ENCODE measurements at regions not wholly inside any gene's neighbourhood (a gene's known extent, or its start where the extent isn't known, plus 50 kb on each side); places are given as distances from the start of the nearest gene placed in this dataset.
"Not testable (repeated sequence)": the region's sequence is repeated elsewhere in the genome, so short reads cannot be mapped to it uniquely, and the experiment has no call there.

DNA sequence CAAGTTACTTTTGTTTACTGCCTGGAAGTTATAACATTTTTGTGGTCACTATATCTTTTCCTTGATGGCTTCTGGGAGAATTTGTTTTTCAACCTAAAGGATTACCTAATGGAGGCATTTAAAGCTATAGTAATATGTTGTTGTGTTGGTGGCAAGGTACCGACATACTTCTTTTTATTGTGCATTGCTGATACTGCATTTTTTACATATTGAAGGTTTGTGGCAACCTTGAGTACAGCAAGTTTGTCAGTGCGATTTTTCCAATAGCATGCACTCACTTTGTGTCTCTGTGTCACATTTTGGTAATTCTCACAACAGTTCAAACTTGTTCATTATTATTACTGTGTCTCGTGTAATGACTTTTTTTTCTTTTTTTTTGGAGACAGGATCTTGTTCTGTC is 246.3 kb downstream of the LRRC70 start:
- DNase-seq, result no peak

DNA sequence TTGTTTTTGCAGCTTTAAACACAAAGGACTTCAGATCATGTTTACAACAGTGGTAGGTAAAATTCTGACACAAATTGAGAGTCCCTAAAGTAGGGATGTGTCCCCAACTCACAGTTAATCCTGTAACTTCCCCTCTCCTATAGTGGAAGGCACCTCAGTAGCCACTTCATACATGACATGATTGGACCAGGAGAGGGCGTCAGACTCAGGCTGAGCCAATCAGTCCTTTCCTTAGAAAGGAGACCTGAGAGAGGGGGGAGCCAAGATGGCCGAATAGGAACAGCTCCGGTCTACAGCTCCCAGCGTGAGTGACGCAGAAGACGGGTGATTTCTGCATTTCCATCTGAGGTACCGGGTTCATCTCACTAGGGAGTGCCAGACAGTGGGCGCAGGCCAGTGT is 238.4 kb downstream of the LRRC70 start:
- not testable (repeated sequence) for DNase-seq

GRCh38 chr5:62814991-62815390 is 236.4 kb downstream of the LRRC70 start:
- no peak for DNase-seq

GRCh38 chr5:62812621-62813255 is 234.1 kb downstream of the LRRC70 start:
- no peak for DNase-seq

GRCh38 chr5:62804819-62805218 is 226.2 kb downstream of the LRRC70 start:
- not testable (repeated sequence) for DNase-seq

DNA sequence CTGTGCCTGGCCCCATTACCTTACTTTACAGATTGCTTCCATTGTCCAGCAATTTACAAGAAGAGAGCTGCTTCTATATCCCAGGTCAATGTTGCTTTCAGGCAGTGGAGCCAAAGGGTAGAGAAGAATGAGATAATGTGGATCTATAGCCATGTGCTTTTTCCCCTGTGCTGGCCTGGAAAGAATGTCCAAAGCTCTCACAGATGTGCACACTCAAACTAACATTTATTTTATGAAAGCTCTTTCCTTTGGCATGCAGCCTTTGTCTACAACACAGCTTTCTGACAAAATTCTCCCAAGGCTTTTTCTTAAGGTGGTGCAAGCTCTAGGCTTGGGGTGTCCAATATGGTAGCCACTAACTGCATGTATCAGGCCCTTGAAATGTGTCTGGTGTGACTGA is 217.3 kb downstream of the LRRC70 start:
- DNase-seq, result no peak

DNA sequence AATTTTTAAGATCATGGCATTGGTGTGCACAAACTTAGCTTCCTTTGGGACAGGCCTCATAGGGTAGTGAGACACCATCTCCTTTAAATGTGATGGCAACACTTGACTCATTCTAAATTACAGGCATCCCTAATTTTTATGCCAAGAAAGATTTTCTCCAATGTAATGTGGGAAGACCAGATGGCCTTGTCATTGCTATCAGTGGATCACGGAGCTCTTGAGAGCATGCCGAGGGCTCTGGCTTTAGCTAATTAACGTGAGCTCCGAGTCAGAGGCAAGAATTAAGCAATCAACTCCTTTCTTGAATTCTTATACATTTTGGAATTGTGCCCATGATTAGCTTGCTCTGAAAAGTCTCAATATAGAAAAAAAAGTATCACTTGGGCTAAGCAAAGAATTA is 215.8 kb downstream of the LRRC70 start:
- DNase-seq, result no peak

DNA sequence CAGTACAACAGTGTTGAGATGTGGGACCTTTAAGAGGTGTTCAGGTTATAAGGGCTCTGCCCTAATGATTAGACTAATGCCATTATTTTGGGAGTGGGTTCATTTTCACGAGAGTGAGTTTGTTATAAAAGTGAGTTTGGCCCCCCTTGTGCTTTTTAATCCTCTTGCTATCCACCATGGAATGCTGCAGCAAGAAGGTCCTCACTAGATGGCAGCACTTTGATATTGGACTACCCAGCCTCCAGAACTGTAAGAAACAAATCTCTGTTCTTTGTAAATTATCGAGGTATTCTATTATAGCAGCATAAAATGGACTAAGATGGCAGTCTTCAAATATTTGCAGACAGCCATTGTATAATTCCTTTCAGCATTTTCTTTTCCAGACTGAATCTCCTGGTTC is 212.4 kb downstream of the LRRC70 start:
- DNase-seq, result no peak

DNA sequence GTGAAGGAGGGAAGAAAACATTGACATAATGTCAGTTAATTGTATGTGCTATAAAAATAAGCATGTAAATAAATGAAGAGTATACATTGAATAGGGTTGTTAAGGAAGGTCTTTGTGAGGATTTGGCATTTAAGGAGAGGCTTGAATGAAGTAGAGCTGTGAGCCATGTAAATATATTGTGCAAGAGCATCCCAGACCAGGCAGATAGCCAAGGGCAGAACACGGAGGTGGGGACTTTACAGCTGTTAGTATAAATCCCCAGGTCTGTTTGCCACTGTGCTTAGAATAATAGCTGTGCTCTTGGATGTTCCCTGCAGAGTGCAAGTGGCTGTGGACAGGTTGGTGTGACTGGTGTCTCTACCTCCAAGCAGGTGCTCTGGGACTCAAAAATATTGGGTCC is 211.7 kb downstream of the LRRC70 start:
- no peak for DNase-seq

DNA sequence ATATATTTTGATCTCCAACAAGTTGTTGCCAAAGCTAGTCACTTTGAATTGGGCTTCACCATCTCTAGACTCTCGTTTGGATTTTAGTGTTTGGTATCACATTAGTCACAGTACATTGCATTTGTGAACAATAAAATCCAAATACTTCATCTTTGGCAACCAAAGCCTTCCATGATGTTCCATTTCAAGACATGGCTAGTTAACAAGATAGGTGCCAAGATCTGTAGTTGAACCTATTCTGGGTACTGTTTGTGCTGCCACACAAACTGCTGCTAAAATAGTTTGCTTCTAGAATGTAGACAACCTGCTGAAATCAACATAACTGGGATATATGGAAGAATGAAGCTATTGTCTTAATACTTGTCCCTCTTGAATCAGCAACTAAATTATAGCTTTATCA is 207.5 kb downstream of the LRRC70 start:
- no peak for DNase-seq

GRCh38 chr5:62785588-62785987 is 207.0 kb downstream of the LRRC70 start:
- no peak for DNase-seq

- DNase-seq, result no peak
These were observed 204.9 kb downstream of the LRRC70 start for GRCh38 chr5:62783374-62784057.

GRCh38 chr5:62780888-62781287 is 202.3 kb downstream of the LRRC70 start:
- DNase-seq, result no peak

DNA sequence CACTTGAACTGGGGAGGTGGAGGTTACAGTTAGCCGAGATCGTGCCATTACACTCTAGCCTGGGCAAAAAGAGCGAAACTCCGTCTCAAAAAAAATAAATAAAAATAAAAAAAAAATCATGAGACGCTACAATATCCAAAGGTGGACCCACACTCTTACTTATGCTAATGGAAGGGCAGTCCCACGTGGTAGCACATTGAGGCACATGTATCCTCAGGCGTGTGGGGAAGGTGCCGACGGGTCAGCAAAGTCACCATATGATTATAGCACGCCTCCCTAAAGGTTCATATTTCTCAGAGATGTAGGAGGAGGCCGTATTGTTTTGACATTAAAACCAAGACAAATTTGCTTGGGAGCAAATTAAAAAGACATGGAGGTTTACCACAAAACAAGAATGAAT is 201.6 kb downstream of the LRRC70 start:
- no peak for DNase-seq

- DNase-seq, result peak; percentile 41
These were observed 200.4 kb downstream of the LRRC70 start for GRCh38 chr5:62779010-62779422.

GRCh38 chr5:62778316-62779009 is 199.8 kb downstream of the LRRC70 start:
- no peak for DNase-seq

DNA sequence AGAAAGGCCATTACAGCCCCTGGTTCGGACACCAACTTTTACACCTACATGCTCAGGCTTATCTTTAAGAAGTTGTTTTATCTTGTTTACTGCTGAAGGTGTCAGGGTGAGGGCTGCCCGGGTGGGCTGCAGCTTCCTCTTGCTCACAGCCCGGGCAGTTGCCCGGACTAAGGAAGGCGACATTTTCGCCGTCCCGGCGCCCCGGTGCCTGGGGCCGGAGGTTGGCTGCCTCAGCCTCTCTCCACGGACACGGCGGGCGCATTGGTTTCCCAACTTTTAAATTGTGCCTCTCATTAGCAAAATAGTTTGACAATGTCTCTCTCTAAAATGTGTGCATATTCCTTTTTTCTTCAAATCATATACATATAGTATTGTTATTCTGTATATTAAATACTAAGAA is 198.5 kb downstream of the LRRC70 start:
- DNase-seq, result not testable (repeated sequence)

DNA sequence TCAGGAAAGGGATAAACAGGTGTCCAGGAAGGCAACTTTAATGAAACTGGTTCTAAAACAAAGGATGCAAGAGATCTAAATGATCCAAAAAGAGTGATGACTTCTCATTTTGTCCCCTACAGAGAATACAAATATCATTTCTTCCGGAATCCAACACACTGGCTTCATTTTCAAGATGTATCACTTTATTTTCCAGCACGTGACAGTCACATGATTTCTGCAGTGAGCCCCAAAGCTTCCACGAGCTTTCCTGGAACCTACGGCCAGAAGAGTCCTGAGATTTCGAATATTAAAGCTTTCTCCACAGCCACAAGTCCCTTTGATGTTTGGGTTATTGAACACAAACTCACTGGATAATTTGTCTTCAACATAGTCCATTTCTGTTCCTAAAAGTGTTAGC is 198.0 kb downstream of the LRRC70 start:
- DNase-seq, result not testable (repeated sequence)

DNA sequence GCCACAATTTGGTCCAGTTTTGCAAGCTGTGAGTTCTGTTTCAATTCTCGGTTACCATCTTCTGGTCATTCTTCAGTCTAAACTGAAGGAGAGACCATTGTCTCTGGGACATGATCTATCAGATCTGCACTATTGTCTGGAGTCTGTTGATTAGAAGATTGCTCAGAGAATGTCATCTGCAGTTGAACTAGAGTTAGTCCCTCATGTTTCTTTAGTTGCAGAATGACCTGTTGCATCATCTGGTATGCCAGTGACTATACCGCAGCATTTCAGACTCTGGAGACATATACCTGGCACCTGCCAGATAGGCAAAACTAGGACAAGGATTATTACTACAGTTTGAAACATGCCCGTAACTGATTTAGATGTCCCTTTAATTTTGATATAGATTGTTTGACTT is 194.8 kb downstream of the LRRC70 start:
- no peak for DNase-seq

- no peak for DNase-seq
These were observed 192.7 kb downstream of the LRRC70 start for GRCh38 chr5:62771341-62771740.

GRCh38 chr5:62767650-62768049 is 189.0 kb downstream of the LRRC70 start:
- no peak for DNase-seq

DNA sequence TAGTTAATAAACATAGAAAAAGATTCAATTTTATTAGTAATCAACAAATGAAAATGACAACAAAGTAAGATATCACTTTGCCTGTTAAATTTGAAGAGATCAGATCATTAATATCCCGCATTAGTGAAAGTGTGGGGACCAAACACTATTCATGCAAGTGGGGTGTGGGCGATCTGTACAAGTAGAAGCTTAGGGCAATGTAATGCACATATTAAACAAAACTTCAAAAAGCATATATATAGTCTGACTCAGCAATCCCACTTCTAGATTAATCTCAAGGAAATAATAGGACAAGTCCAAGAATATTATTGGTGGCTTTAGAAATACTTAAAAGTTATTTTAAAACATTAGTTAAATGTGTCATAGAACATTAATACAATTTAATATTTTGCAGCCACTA is 188.5 kb downstream of the LRRC70 start:
- DNase-seq, result no peak

- DNase-seq, result no peak
These were observed 183.9 kb downstream of the LRRC70 start for GRCh38 chr5:62762503-62762902.

- DNase-seq, result not testable (repeated sequence)
These were observed 179.1 kb downstream of the LRRC70 start for GRCh38 chr5:62757686-62758085.

All from right forelimb (tissue), 1 donor.